Subcutaneous abdominal adipose tissue (tissue), 5 donors: ENCODE measurements at regions not wholly inside any gene's neighbourhood (a gene's known extent, or its start where the extent isn't known, plus 50 kb on each side); places are given as distances from the start of the nearest gene placed in this dataset.
A peak's percentile ranks its signal among the peaks of the same experiment; 100 is the strongest.

ENCODE experiments used
- H3K27ac ChIP-seq: one replicate; pipeline ENCODE4 v1.7.0; 2013; ENCODE audit warnings: low read depth, mild to moderate bottlenecking, inconsistent platforms, low read length, moderate library complexity
- H3K27me3 ChIP-seq, 5 donors: one replicate each; pipeline ENCODE4 v1.7.0; 2013; ENCODE audit warnings: low read length in 5 of 5, inconsistent platforms in 1 of 5; ENCODE audit not compliant: control insufficient read depth in 5 of 5, insufficient read depth in 4 of 5
- H3K36me3 ChIP-seq, 5 donors: one replicate each; pipeline ENCODE4 v1.7.0; 2013; ENCODE audit warnings: low read length in 5 of 5; ENCODE audit not compliant: control insufficient read depth in 5 of 5, insufficient read depth in 5 of 5
- H3K4me1 ChIP-seq, 5 donors: one replicate each; pipeline ENCODE4 v1.7.0; 2013; ENCODE audit warnings: low read length in 5 of 5, mild to moderate bottlenecking in 3 of 5, moderate library complexity in 1 of 5; ENCODE audit not compliant: control insufficient read depth in 5 of 5, insufficient read depth in 5 of 5
- H3K4me3 ChIP-seq, 5 donors: one replicate each; pipeline ENCODE4 v1.7.0; 2013; ENCODE audit warnings: low read length in 5 of 5, low read depth in 1 of 5
- H3K9ac ChIP-seq, 5 donors: one replicate each; pipeline ENCODE4 v1.7.0; 2013; ENCODE audit warnings: low read length in 5 of 5, mild to moderate bottlenecking in 4 of 5, moderate library complexity in 3 of 5
- H3K9me3 ChIP-seq, 5 donors: one replicate each; pipeline ENCODE4 v1.7.0; 2013; ENCODE audit warnings: low read length in 5 of 5; ENCODE audit not compliant: control insufficient read depth in 5 of 5
- donor health status: healthy.
- donor health status: healthy.
- donor health status: healthy.
- donor health status: healthy.
- donor health status: healthy.

DNA sequence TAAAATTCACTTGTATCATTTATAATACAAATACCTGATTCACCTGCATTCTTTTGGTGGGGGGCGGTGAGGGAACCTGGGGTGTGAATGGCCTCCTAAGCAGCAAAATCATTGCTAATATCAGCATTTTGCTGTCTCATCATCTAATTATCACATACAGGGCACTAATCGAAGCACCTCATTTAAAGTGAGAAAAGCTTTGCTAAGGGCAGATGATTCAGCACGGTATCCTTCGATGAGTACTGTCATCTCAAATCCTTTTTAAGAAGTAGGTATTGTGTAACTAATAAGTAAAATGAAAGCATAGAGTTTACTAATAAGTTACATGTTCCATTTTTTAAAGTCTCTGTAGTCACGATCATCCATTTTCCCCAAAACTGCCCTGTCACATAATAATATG lies 278.1 kb upstream of the SOX5 start:
- Histone ChIP-seq H3K27me3 (no peaks in the 10 kb centered on the region), H3K9ac (no peak overlapping the region), H3K4me3 (no peak overlapping the region), H3K36me3 (no peaks in the 10 kb centered on the region), H3K27ac (peak overlapping the region; percentile 38), H3K9me3 (no peaks in the 10 kb centered on the region), H3K4me1 (peaks cover 0 to 25% (median 9%) of the 10 kb centered on the region in 5 donors)

DNA sequence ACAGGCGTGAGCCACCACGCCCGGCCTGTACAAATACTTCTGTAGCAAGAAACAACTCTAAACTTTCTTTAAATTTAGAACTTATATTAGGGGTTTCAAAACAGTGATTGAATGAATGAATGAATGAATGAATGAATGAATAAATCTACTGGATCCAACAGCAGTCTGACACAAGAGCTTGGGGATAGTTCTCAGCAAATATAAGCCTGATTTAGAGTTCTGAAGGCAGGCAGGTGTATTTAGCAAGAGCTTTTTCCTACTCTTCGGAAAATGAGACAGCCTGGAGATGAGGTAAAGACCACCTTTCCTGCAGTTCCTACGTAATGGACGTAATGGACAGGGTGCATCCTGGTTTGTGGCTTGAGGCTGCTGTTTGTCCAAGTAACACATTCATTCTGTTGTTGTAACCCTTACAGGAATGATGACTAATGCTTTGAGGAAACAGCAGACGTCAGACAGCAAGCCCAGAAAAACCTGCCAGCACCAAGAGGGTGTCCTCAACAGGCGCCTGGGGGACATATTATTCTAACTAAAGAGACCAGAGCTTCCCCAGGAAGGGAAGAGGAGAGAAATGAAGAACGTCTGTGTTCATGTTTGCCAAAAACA lies 277.4 kb upstream of the SOX5 start:
- no peak overlapping the region for H3K9ac ChIP-seq
- H3K27me3 ChIP-seq = no peaks in the 10 kb centered on the region
- H3K4me1 ChIP-seq = peaks cover 0 to 25% (median 9%) of the 10 kb centered on the region in 5 donors
- no peaks in the 10 kb centered on the region for H3K36me3 ChIP-seq
- no peaks in the 10 kb centered on the region for H3K9me3 ChIP-seq
- no peak overlapping the region for H3K4me3 ChIP-seq
- H3K27ac ChIP-seq = no peak overlapping the region

DNA sequence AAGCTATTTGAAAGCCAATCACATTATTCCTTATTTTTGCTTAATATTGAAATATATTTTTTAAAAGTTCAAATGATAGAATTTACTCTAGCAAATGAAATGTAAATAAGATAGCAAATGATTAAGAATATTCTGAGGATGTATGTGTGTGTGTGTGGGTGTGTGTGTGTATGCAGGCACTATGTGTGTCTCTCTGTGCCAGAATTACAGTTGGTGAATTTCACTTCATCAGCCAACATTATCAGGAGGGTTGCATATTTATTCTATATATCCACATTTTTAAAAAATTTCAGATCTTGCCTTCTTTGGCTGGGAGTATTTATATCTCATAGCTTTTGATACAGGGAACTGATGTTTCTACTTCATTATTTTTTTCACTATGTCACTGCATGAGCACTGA lies 274.9 kb upstream of the SOX5 start:
- no peak overlapping the region for H3K27ac ChIP-seq
- peaks cover 0 to 19% (median 7%) of the 10 kb centered on the region in 5 donors for H3K4me1 ChIP-seq
- no peaks in the 10 kb centered on the region for H3K27me3 ChIP-seq

DNA sequence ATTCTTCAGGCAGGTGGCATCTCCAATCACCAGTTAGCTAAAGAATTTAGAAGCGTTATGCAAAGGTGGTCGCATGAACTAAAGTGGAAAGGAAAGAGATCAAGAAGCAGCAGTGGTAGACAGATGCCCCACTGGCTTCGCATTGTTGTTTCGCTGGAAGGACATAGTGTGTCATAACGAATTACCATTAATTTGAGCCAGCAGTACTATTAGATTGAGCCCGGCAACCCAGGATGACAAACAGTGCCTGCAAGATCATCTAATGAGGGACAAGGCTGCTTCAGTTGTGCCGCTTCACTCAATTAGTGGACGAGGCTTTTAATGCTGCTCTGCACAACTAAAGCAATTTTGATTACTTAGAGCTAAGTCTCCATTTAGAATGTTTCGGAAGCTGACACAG lies 274.5 kb upstream of the SOX5 start:
- no peaks in the 10 kb centered on the region for H3K9me3 ChIP-seq
- no peaks in the 10 kb centered on the region for H3K36me3 ChIP-seq
- no peaks in the 10 kb centered on the region for H3K27me3 ChIP-seq
- H3K4me1 ChIP-seq = peaks cover 0 to 14% (median 4%) of the 10 kb centered on the region in 5 donors
- no peak overlapping the region for H3K27ac ChIP-seq
- no peak overlapping the region for H3K9ac ChIP-seq
- H3K4me3 ChIP-seq = no peak overlapping the region

More for the DNA sequence above, 274.9 kb upstream of the SOX5 start:
- Histone ChIP-seq H3K36me3 (no peaks in the 10 kb centered on the region), H3K9me3 (no peaks in the 10 kb centered on the region), H3K4me3 (no peak overlapping the region), H3K9ac (no peak overlapping the region)

DNA sequence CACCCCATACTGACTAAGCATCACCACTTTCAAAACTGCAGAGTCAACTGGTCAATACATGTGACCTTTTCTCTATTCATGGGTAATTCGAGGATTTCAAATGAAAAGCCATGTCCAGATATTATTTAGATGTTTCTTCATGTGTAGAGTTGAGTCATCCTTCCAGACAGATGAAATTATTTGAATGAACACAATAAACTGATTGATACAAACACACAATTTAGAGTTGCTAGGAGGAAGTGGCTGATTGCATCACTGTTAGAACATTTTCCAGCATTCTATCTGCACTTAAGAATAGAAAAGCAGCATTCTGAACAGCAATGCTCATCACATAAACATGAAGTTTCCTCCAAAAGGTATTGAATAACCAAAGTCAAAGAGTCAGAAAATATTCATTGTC lies 273.5 kb upstream of the SOX5 start:
- Histone ChIP-seq H3K9ac (no peak overlapping the region), H3K27me3 (no peaks in the 10 kb centered on the region), H3K27ac (no peak overlapping the region), H3K4me1 (peaks cover 0 to 6% (median 0%) of the 10 kb centered on the region in 5 donors), H3K36me3 (no peaks in the 10 kb centered on the region), H3K9me3 (no peaks in the 10 kb centered on the region), H3K4me3 (no peak overlapping the region)

DNA sequence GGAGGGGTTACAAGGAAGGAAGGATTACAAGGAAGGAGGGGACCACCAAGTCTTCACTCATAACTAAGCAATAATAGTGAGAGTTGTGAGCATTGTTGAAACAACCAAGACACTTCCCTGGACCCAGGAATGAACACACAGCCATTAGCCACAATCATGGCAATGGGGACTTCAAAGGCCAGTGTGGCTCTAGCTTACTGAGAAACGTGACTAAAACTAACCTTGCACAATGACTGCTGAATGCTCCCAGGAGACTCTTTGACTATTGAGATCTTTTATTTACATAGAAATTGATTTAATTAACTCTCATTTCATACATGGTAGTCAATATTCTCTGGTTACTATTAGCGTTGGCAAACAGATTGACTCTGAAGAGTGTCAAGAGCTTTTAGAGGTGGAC lies 263.0 kb upstream of the SOX5 start:
- no peak overlapping the region for H3K27ac ChIP-seq

DNA sequence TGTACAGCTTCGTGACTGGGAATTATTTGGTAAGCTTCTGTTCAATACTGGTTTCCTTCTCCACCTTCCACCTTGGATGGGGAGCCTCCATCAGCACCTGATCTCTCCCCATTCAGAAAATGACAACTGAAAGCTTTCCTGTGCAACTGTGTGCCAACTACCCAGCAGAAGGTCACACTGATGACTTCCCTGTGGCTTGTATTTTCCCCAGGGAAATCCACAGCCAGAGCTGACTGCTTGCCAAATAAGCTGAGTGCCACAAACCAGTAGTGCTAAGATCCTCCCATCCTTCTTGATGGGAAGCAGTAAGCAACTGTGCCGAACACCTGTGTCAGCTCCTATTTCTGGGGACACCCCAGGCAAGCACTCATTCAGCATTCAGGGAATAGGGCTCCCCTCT lies 257.2 kb upstream of the SOX5 start:
- Histone ChIP-seq H3K9me3 (no peaks in the 10 kb centered on the region), H3K4me3 (no peak overlapping the region), H3K27ac (no peak overlapping the region), H3K9ac (no peak overlapping the region), H3K36me3 (peaks cover 0 to 2% (median 0%) of the 10 kb centered on the region in 5 donors), H3K4me1 (no peaks in the 10 kb centered on the region), H3K27me3 (no peaks in the 10 kb centered on the region)

More for the DNA sequence above, 263.0 kb upstream of the SOX5 start:
- no peaks in the 10 kb centered on the region for H3K4me1 ChIP-seq
- H3K4me3 ChIP-seq = no peak overlapping the region
- H3K27me3 ChIP-seq = no peaks in the 10 kb centered on the region
- peaks cover 0 to 1% (median 0%) of the 10 kb centered on the region in 5 donors for H3K9me3 ChIP-seq
- peaks cover 0 to 3% (median 0%) of the 10 kb centered on the region in 5 donors for H3K36me3 ChIP-seq
- no peak overlapping the region for H3K9ac ChIP-seq

DNA sequence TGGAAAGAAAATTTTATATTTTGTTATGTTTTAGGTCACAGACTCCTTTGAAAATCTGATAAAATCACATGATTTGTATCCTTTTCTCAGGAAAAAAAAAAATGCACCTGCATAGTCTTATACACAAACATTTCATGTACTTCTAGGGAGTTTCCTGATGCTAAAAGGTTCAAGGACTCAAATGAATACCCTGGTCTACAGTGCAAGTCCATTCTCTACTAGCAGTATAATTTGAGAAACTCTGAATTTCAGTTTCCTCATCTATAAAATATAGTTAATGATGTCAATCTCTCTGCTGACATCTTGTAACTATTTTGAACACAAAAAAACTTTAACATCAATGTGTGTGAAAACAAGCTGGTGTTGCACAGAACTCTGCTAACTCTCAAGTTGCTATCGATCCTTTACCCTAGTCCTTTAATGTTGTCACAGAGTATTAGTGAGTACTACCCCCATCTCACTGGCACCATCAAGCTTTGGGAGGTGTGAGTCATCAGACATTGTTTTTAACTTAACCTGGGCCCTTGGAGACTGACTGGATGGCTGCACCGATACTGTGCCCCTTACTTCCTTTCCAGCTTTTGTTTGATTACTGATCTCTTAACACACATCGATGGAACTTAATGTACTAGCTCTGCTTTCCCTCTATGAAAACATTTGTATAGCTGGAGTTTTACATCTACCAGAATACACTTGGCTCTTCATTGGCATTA lies 251.9 kb upstream of the SOX5 start:
- Histone ChIP-seq H3K4me1 (peaks cover 0 to 15% (median 6%) of the 10 kb centered on the region in 5 donors), H3K36me3 (no peaks in the 10 kb centered on the region), H3K27ac (no peak overlapping the region), H3K27me3 (no peaks in the 10 kb centered on the region), H3K9me3 (no peaks in the 10 kb centered on the region), H3K4me3 (no peak overlapping the region), H3K9ac (no peak overlapping the region)

DNA sequence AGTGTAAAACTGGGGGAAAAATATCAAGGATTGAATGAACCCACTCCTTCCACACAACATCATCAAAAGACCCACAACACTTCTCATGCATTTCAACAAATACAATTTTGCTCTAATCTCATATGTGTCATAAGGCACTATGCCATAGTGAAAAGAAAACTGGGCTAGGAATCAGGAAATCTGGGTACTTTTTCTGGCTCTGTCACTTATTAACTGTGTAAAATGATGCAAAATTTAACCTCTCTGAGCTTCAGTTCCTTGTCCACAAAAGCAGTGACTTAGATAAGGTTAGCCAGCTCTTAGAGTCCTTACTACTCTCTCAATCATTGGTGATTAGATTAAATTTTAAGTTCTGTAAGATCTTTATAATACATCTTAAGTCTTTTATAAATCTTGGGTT lies 250.5 kb upstream of the SOX5 start:
- H3K9ac ChIP-seq = no peak overlapping the region
- no peak overlapping the region for H3K27ac ChIP-seq
- H3K4me3 ChIP-seq = no peak overlapping the region
- peaks cover 0 to 15% (median 6%) of the 10 kb centered on the region in 5 donors for H3K4me1 ChIP-seq
- H3K36me3 ChIP-seq = no peaks in the 10 kb centered on the region
- H3K27me3 ChIP-seq = no peaks in the 10 kb centered on the region
- no peaks in the 10 kb centered on the region for H3K9me3 ChIP-seq

DNA sequence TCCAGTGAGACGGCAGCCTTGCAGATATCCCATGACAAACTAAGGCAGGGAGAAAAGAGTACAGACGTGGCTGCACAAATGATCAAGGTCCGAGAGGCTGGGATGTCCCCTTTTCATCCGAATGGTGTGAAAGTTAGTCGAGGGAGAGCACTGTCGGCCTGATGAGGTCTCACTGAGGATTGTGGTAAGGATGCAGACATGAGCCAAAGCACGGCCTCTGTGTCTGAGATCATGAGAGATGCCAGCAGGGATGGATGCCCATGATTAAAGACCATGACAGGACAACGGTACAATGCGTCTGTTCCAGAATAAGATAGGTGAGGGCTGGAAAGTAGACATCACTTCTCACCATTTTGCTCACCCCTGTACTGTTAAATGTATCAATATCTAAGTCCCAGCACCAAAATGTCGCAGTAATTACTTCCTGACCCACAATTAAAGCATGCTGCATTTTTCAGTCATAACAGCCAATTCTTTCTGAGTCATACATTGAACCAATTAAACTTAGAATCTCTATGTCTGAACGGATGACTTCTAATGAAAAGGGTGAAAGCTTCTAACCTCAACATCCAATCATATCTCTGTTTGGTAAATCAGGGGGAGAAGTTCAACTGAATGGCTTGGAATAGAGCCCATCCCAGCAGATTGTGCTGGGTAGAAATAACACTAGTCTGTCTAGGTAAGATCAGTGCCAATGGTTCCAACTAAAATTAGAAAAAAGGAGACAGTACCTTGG lies 249.6 kb upstream of the SOX5 start:
- H3K4me1 ChIP-seq = peaks cover 0 to 15% (median 6%) of the 10 kb centered on the region in 5 donors
- H3K9ac ChIP-seq = no peak overlapping the region
- no peak overlapping the region for H3K4me3 ChIP-seq

More for the DNA sequence above, 249.6 kb upstream of the SOX5 start:
- Histone ChIP-seq H3K27ac (no peak overlapping the region), H3K9me3 (no peaks in the 10 kb centered on the region), H3K27me3 (no peaks in the 10 kb centered on the region), H3K36me3 (no peaks in the 10 kb centered on the region)
